ENCODE measurements at regions not wholly inside any gene's neighbourhood (a gene's known extent, or its start where the extent isn't known, plus 50 kb on each side); places are given as distances from the start of the nearest gene placed in this dataset.

GRCh38 chr4:124032035-124032434 lies 635.4 kb downstream of the SPRY1 start:
- no peak for TF ChIP-seq CTCF (IDR thresholded peaks at IDR 0.05; ENCODE audit: low read length)
- no peak for TF ChIP-seq EZH2 (IDR thresholded peaks at IDR 0.05; ENCODE audit: borderline replicate concordance, low read length)
